MCF 10A (cell line): ENCODE measurements at regions not wholly inside any gene's neighbourhood (a gene's known extent, or its start where the extent isn't known, plus 50 kb on each side); places are given as distances from the start of the nearest gene placed in this dataset.

ENCODE experiments used
- BruUV-seq: library from RNA; stranded (reverse); fragments of 400-500 nt; replicated peaks from 2 replicates; lab custom pipeline; 2021; lab: Mats Ljungman, UMichigan
- CTCF ChIA-PET: fragments of 300-600 bp; sonication (Branson Sonifier 250); formaldehyde crosslinking; extraction: SDS; loops from one replicate; lab custom pipeline; 2021; ENCODE audit warnings: antibody characterized with exemption, inconsistent platforms; lab: Yijun Ruan, JAX
- POLR2A ChIA-PET: fragments of 300-600, 350-650 bp; sonication (Branson Sonifier 250); formaldehyde crosslinking; extraction: SDS; loops from one replicate; lab custom pipeline; 2020; ENCODE audit warnings: antibody characterized with exemption, inconsistent platforms; lab: Yijun Ruan, JAX
- DNase-seq: peaks from one replicate; pipeline ENCODE4 v3.0.0-alpha.2; 2018; ENCODE audit not compliant: unreplicated experiment
- H3K27ac Mint-ChIP-seq: one replicate; pipeline ENCODE4 v1.8.0; 2022; ENCODE audit warnings: mild to moderate bottlenecking, low read depth, mixed read lengths; ENCODE audit not compliant: unreplicated experiment
- H3K27me3 Mint-ChIP-seq: one replicate; pipeline ENCODE4 v1.8.0; 2022; ENCODE audit warnings: mixed read lengths; ENCODE audit not compliant: insufficient read depth, unreplicated experiment
- H3K36me3 Mint-ChIP-seq: one replicate; pipeline ENCODE4 v1.8.0; 2022; ENCODE audit warnings: mild to moderate bottlenecking, moderate library complexity, mixed read lengths; ENCODE audit not compliant: insufficient read depth, unreplicated experiment
- H3K4me1 Mint-ChIP-seq: one replicate; pipeline ENCODE4 v1.8.0; 2022; ENCODE audit warnings: mixed read lengths; ENCODE audit not compliant: insufficient read depth, unreplicated experiment
- H3K4me3 Mint-ChIP-seq: one replicate; pipeline ENCODE4 v1.8.0; 2022; ENCODE audit warnings: mild to moderate bottlenecking, moderate library complexity, mixed read lengths; ENCODE audit not compliant: unreplicated experiment
- H3K9me3 Mint-ChIP-seq: one replicate; pipeline ENCODE4 v1.8.0; 2022; ENCODE audit warnings: mixed read lengths; ENCODE audit not compliant: unreplicated experiment
- CTCF ChIP-seq: fragments of 200-600 bp; IDR thresholded peaks from one replicate; pipeline ENCODE4 v1.8.0; 2022; ENCODE audit warnings: antibody characterized with exemption, mild to moderate bottlenecking; ENCODE audit not compliant: unreplicated experiment
- intact Hi-C: fragments of 100-400 bp; cut with micrococcal nuclease; formaldehyde crosslinking; loops from 2 replicates; pipeline ENCODE4 v1.14.1; 2022

- intact Hi-C loops, result no loop called here
- no peak for DNase-seq
- no peak overlapping the region for H3K27ac Mint-ChIP-seq
- H3K4me3 Mint-ChIP-seq, result no peak overlapping the region
- no peaks in the 10 kb centered on the region for H3K9me3 Mint-ChIP-seq
- TF ChIP-seq CTCF, result no peak
- CTCF ChIA-PET, result interaction anchor here (0.5 to 0.7 kb wide), 2 partner anchors 77 to 332 kb away, joined by 3 read pairs; no protein-coding TSS in a partner anchor
- POLR2A ChIA-PET, result no interaction called here
- H3K36me3 Mint-ChIP-seq, result no peaks in the 10 kb centered on the region
- no peaks in the 10 kb centered on the region for H3K4me1 Mint-ChIP-seq
- H3K27me3 Mint-ChIP-seq, result peaks cover 72% of the 10 kb centered on the region
- no TSS peak for BruUV-seq
Measured at GRCh38 chr3:117091676-117092075, 382.1 kb downstream of the TUSC7 start.

GRCh38 chr3:117096549-117096948 lies 387.0 kb downstream of the TUSC7 start:
- no peaks in the 10 kb centered on the region for H3K4me1 Mint-ChIP-seq
- no peak for DNase-seq
- H3K36me3 Mint-ChIP-seq, result no peaks in the 10 kb centered on the region
- CTCF ChIA-PET, result no interaction called here
- POLR2A ChIA-PET, result no interaction called here
- peaks cover 36% of the 10 kb centered on the region for H3K27me3 Mint-ChIP-seq
- no peaks in the 10 kb centered on the region for H3K9me3 Mint-ChIP-seq
- no TSS peak for BruUV-seq
- intact Hi-C loops, result no loop called here
- H3K4me3 Mint-ChIP-seq, result no peak overlapping the region
- no peak for TF ChIP-seq CTCF
- H3K27ac Mint-ChIP-seq, result no peak overlapping the region

GRCh38 chr3:117097351-117097750 lies 387.8 kb downstream of the TUSC7 start:
- BruUV-seq, result no TSS peak
- ChIA-PET CTCF (no interaction called here), POLR2A (interaction anchor here (0.7 kb wide), 1 partner anchor 238 kb away, joined by 4 read pairs; no protein-coding TSS in a partner anchor)
- intact Hi-C loops, result no loop called here
- H3K27ac Mint-ChIP-seq, result no peak overlapping the region
- no peak overlapping the region for H3K4me3 Mint-ChIP-seq
- TF ChIP-seq CTCF, result no peak
- no peak for DNase-seq
- no peaks in the 10 kb centered on the region for H3K4me1 Mint-ChIP-seq
- peaks cover 30% of the 10 kb centered on the region for H3K27me3 Mint-ChIP-seq
- H3K9me3 Mint-ChIP-seq, result no peaks in the 10 kb centered on the region
- no peaks in the 10 kb centered on the region for H3K36me3 Mint-ChIP-seq

- BruUV-seq, result no TSS peak
- no peaks in the 10 kb centered on the region for H3K36me3 Mint-ChIP-seq
- CTCF ChIA-PET, result interaction anchor here (0.7 kb wide), 1 partner anchor 67 kb away, joined by 3 read pairs; no protein-coding TSS in a partner anchor
- H3K4me1 Mint-ChIP-seq, result no peaks in the 10 kb centered on the region
- POLR2A ChIA-PET, result interaction anchor here (0.6 kb wide), 2 partner anchors 268 to 354 kb away, joined by 3 read pairs; no protein-coding TSS in a partner anchor
- no peak for DNase-seq
- no peak overlapping the region for H3K27ac Mint-ChIP-seq
- intact Hi-C loops, result no loop called here
- H3K9me3 Mint-ChIP-seq, result no peaks in the 10 kb centered on the region
- TF ChIP-seq CTCF, result no peak
- H3K4me3 Mint-ChIP-seq, result no peak overlapping the region
- H3K27me3 Mint-ChIP-seq, result peaks cover 24% of the 10 kb centered on the region
Measured at GRCh38 chr3:117101697-117102096, 392.1 kb downstream of the TUSC7 start.
